ENCODE measurements at regions not wholly inside any gene's neighbourhood (a gene's known extent, or its start where the extent isn't known, plus 50 kb on each side); places are given as distances from the start of the nearest gene placed in this dataset.

DNA sequence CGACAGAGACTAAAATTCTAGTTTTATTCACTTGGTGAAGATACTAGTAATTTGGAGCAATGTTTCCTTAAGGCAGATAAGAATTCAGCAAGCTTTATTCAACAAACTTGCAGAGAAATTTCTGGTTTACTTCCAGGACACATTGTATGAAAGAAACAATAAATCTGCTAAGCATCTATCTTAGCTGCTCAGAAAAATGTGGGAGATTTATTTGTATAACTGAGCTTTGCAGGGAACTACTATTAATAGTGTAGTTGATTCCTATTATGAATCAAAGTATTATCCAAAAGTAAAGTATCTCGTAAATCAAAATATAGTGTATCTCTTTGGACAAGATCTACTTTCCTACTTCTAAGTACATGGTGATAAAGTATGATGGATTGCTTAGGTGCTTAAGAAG lies 239.4 kb upstream of the TMTC1 start:
- H3K4me3 ChIP-seq (ENCODE audit: low read length in 3 of 3) = no peak overlapping the region
- H3K9ac ChIP-seq (ENCODE audit: low read depth in 1 of 3, low read length in 3 of 3) = no peak overlapping the region
- H3K27ac ChIP-seq (ENCODE audit: low read depth, low read length) = no peak overlapping the region
- no peaks in the 10 kb centered on the region for H3K9me3 ChIP-seq (ENCODE audit: control insufficient read depth in 3 of 3, low read length in 3 of 3)
- no peaks in the 10 kb centered on the region for H3K4me1 ChIP-seq (ENCODE audit: control insufficient read depth in 3 of 3, insufficient read depth in 3 of 3, low read length in 3 of 3)
- H3K27me3 ChIP-seq (ENCODE audit: control insufficient read depth in 3 of 3, insufficient read depth in 3 of 3, low read length in 3 of 3) = no peaks in the 10 kb centered on the region
- no peaks in the 10 kb centered on the region for H3K36me3 ChIP-seq (ENCODE audit: control insufficient read depth in 3 of 3, insufficient read depth in 3 of 3, low read length in 3 of 3)

- no peaks in the 10 kb centered on the region for H3K9me3 ChIP-seq (ENCODE audit: control insufficient read depth in 3 of 3, low read length in 3 of 3)
- no peaks in the 10 kb centered on the region for H3K4me1 ChIP-seq (ENCODE audit: control insufficient read depth in 3 of 3, insufficient read depth in 3 of 3, low read length in 3 of 3)
- H3K4me3 ChIP-seq (ENCODE audit: low read length in 3 of 3) = no peak overlapping the region
- H3K9ac ChIP-seq (ENCODE audit: low read depth in 1 of 3, low read length in 3 of 3) = no peak overlapping the region
- no peaks in the 10 kb centered on the region for H3K36me3 ChIP-seq (ENCODE audit: control insufficient read depth in 3 of 3, insufficient read depth in 3 of 3, low read length in 3 of 3)
- H3K27ac ChIP-seq (ENCODE audit: low read depth, low read length) = no peak overlapping the region
- H3K27me3 ChIP-seq (ENCODE audit: control insufficient read depth in 3 of 3, insufficient read depth in 3 of 3, low read length in 3 of 3) = no peaks in the 10 kb centered on the region
These were observed 237.5 kb upstream of the TMTC1 start for GRCh38 chr12:30021051-30021833.

DNA sequence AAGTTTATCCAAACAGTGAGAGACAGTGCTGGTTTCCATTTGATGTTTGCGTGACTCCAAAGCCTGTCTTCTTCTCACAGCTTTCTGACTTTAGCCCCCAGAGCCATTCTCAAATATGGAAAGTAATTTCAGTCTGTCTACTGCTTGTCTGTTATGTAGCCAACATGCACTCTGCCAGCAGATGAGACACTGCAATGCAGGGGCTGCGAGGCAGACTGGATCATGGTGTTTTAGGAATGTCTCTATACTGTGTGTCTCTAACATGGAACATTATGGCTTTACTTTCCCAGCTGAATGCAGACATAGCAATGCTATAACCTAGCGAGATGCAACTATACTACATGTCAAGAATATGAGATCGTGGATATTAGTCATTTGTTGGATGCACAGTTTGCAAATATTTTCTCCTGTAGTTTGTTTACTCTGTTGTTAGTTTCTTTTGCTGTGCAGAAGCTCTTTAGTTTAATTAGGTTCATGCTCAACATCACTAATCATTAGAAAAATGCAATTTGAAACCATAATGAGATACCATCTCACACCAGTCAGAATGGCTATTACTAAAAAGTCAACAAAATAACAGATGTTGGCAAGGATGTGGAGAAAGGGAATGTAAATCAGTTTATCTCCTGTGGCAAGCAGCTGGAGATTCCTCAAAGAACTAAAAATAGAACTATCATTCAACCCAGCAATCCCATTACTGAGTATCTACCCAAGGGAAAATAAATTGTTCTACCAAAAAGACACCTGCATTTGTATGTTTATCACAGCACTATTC lies 235.8 kb upstream of the TMTC1 start:
- no peak overlapping the region for H3K27ac ChIP-seq (ENCODE audit: low read depth, low read length)
- no peaks in the 10 kb centered on the region for H3K9me3 ChIP-seq (ENCODE audit: control insufficient read depth in 3 of 3, low read length in 3 of 3)
- H3K9ac ChIP-seq (ENCODE audit: low read depth in 1 of 3, low read length in 3 of 3) = no peak overlapping the region
- peaks cover 0 to 3% (median 0%) of the 10 kb centered on the region in 3 donors for H3K27me3 ChIP-seq (ENCODE audit: control insufficient read depth in 3 of 3, insufficient read depth in 3 of 3, low read length in 3 of 3)
- H3K36me3 ChIP-seq (ENCODE audit: control insufficient read depth in 3 of 3, insufficient read depth in 3 of 3, low read length in 3 of 3) = no peaks in the 10 kb centered on the region
- no peaks in the 10 kb centered on the region for H3K4me1 ChIP-seq (ENCODE audit: control insufficient read depth in 3 of 3, insufficient read depth in 3 of 3, low read length in 3 of 3)
- no peak overlapping the region for H3K4me3 ChIP-seq (ENCODE audit: low read length in 3 of 3)

DNA sequence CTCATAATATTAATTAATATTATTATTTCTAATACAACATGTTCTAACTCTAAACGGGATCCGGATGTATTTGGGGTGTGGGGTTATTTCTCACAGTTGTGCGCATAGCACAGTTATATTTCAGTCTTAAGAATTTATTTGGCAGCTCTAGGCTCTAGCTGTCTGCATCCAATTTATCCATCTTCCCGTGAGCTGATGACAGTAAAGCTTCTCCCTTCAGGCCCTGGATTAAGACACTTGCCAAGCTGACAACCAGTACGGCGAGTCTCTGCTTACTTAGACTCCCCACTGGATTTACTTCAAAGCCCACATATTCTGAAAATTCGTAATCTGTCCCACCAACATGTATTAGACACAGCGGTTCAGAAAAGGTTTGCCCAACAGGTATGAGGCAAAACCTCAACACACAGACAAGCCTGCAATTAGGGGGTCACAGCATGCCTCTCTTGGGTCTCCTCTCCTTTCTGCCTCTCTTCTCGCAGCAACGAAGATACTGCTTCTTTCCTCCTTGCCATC lies 232.9 kb upstream of the TMTC1 start:
- Histone ChIP-seq H3K9ac (ENCODE audit: low read depth in 1 of 3, low read length in 3 of 3) (no peak overlapping the region), H3K9me3 (ENCODE audit: control insufficient read depth in 3 of 3, low read length in 3 of 3) (no peaks in the 10 kb centered on the region), H3K4me3 (ENCODE audit: low read length in 3 of 3) (no peak overlapping the region), H3K27ac (ENCODE audit: low read depth, low read length) (no peak overlapping the region), H3K36me3 (ENCODE audit: control insufficient read depth in 3 of 3, insufficient read depth in 3 of 3, low read length in 3 of 3) (no peaks in the 10 kb centered on the region), H3K4me1 (ENCODE audit: control insufficient read depth in 3 of 3, insufficient read depth in 3 of 3, low read length in 3 of 3) (no peaks in the 10 kb centered on the region), H3K27me3 (ENCODE audit: control insufficient read depth in 3 of 3, insufficient read depth in 3 of 3, low read length in 3 of 3) (peaks cover 0 to 3% (median 0%) of the 10 kb centered on the region in 3 donors)

GRCh38 chr12:30015631-30016337 lies 232.0 kb upstream of the TMTC1 start:
- H3K27ac ChIP-seq (ENCODE audit: low read depth, low read length) = no peak overlapping the region
- H3K9ac ChIP-seq (ENCODE audit: low read depth in 1 of 3, low read length in 3 of 3) = no peak overlapping the region
- H3K4me1 ChIP-seq (ENCODE audit: control insufficient read depth in 3 of 3, insufficient read depth in 3 of 3, low read length in 3 of 3) = no peaks in the 10 kb centered on the region
- no peak overlapping the region for H3K4me3 ChIP-seq (ENCODE audit: low read length in 3 of 3)
- H3K9me3 ChIP-seq (ENCODE audit: control insufficient read depth in 3 of 3, low read length in 3 of 3) = no peaks in the 10 kb centered on the region
- no peaks in the 10 kb centered on the region for H3K36me3 ChIP-seq (ENCODE audit: control insufficient read depth in 3 of 3, insufficient read depth in 3 of 3, low read length in 3 of 3)
- H3K27me3 ChIP-seq (ENCODE audit: control insufficient read depth in 3 of 3, insufficient read depth in 3 of 3, low read length in 3 of 3) = peaks cover 0 to 3% (median 0%) of the 10 kb centered on the region in 3 donors

DNA sequence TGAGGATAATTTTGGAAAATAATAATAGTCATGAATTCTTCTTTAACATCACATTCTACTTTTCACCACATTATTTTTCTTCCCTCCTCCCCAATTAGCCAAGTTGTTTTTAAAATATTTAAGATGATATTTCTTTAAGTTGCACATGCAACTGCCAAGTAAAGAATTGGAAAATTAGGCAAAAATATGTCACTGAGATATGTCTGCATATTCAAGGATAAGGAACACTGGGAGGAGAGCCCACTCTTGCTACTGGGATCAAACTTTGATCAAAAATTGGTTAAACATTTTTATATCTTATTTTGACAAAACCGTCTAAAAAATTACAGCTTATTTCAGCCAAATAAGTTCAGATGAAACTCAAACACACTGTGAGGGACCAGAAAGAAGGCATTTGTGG lies 231.2 kb upstream of the TMTC1 start:
- no peaks in the 10 kb centered on the region for H3K36me3 ChIP-seq (ENCODE audit: control insufficient read depth in 3 of 3, insufficient read depth in 3 of 3, low read length in 3 of 3)
- H3K4me3 ChIP-seq (ENCODE audit: low read length in 3 of 3) = no peak overlapping the region
- no peak overlapping the region for H3K27ac ChIP-seq (ENCODE audit: low read depth, low read length)
- H3K9ac ChIP-seq (ENCODE audit: low read depth in 1 of 3, low read length in 3 of 3) = no peak overlapping the region
- H3K9me3 ChIP-seq (ENCODE audit: control insufficient read depth in 3 of 3, low read length in 3 of 3) = no peaks in the 10 kb centered on the region
- peaks cover 0 to 3% (median 0%) of the 10 kb centered on the region in 3 donors for H3K27me3 ChIP-seq (ENCODE audit: control insufficient read depth in 3 of 3, insufficient read depth in 3 of 3, low read length in 3 of 3)
- no peaks in the 10 kb centered on the region for H3K4me1 ChIP-seq (ENCODE audit: control insufficient read depth in 3 of 3, insufficient read depth in 3 of 3, low read length in 3 of 3)

GRCh38 chr12:30012816-30013450 lies 229.2 kb upstream of the TMTC1 start:
- Histone ChIP-seq H3K4me1 (ENCODE audit: control insufficient read depth in 3 of 3, insufficient read depth in 3 of 3, low read length in 3 of 3) (no peaks in the 10 kb centered on the region), H3K9me3 (ENCODE audit: control insufficient read depth in 3 of 3, low read length in 3 of 3) (no peaks in the 10 kb centered on the region), H3K27ac (ENCODE audit: low read depth, low read length) (no peak overlapping the region), H3K27me3 (ENCODE audit: control insufficient read depth in 3 of 3, insufficient read depth in 3 of 3, low read length in 3 of 3) (peaks cover 0 to 3% (median 0%) of the 10 kb centered on the region in 3 donors), H3K36me3 (ENCODE audit: control insufficient read depth in 3 of 3, insufficient read depth in 3 of 3, low read length in 3 of 3) (no peaks in the 10 kb centered on the region), H3K9ac (ENCODE audit: low read depth in 1 of 3, low read length in 3 of 3) (no peak overlapping the region), H3K4me3 (ENCODE audit: low read length in 3 of 3) (no peak overlapping the region)

DNA sequence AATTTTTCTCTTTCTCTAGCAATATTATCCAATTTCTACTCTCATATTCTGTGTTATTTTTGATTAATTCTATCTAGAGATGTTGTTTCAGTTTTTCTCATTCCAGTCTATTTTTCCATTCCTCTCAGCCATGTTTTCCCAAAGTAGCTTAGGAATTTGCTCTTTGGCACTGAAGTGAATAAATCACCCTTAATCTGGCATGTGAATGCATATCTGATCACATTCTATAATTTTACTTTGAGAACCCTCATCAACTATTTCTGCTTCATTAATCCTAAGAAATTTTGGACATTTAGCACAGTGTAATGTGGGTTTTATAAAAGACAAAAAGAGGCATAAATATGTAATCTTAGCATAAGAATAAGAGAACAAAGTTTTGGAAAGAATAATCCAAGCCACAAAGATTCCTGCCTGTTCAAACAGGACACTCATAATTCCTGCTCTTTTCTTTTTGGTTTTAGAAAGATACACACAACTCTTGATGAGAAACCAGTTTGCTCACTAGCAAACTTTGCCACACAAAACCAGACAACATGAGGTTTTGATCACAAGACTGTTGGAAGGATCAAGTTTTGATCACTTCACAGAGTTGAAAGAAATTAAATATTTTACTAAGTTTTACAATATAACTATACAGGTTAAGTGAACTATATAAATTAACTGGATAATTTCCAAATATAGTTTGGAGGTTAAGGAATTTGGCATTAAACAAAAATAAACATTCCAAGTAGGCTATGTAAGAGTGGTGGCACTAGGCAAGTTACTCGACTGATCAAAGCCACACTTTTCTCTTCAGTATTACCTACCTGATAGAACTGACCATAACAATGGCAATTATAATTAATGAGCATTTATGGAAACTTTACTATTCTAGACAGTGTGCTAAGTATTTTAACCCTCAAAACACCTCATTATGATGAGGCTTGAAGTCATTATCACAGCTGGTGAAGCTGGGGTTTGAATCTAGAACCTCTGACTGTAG lies 226.6 kb upstream of the TMTC1 start:
- Histone ChIP-seq H3K27me3 (ENCODE audit: control insufficient read depth in 3 of 3, insufficient read depth in 3 of 3, low read length in 3 of 3) (no peaks in the 10 kb centered on the region), H3K36me3 (ENCODE audit: control insufficient read depth in 3 of 3, insufficient read depth in 3 of 3, low read length in 3 of 3) (no peaks in the 10 kb centered on the region), H3K9me3 (ENCODE audit: control insufficient read depth in 3 of 3, low read length in 3 of 3) (no peaks in the 10 kb centered on the region), H3K27ac (ENCODE audit: low read depth, low read length) (no peak overlapping the region), H3K4me1 (ENCODE audit: control insufficient read depth in 3 of 3, insufficient read depth in 3 of 3, low read length in 3 of 3) (no peaks in the 10 kb centered on the region), H3K4me3 (ENCODE audit: low read length in 3 of 3) (no peak overlapping the region), H3K9ac (ENCODE audit: low read depth in 1 of 3, low read length in 3 of 3) (no peak overlapping the region)

- no peaks in the 10 kb centered on the region for H3K4me1 ChIP-seq (ENCODE audit: control insufficient read depth in 3 of 3, insufficient read depth in 3 of 3, low read length in 3 of 3)
- H3K27me3 ChIP-seq (ENCODE audit: control insufficient read depth in 3 of 3, insufficient read depth in 3 of 3, low read length in 3 of 3) = no peaks in the 10 kb centered on the region
- no peaks in the 10 kb centered on the region for H3K9me3 ChIP-seq (ENCODE audit: control insufficient read depth in 3 of 3, low read length in 3 of 3)
- H3K36me3 ChIP-seq (ENCODE audit: control insufficient read depth in 3 of 3, insufficient read depth in 3 of 3, low read length in 3 of 3) = no peaks in the 10 kb centered on the region
- no peak overlapping the region for H3K4me3 ChIP-seq (ENCODE audit: low read length in 3 of 3)
- H3K9ac ChIP-seq (ENCODE audit: low read depth in 1 of 3, low read length in 3 of 3) = no peak overlapping the region
- H3K27ac ChIP-seq (ENCODE audit: low read depth, low read length) = no peak overlapping the region
These were observed 222.3 kb upstream of the TMTC1 start for GRCh38 chr12:30006021-30006420.

Data from skeletal muscle tissue (tissue), 3 donors.